ENCODE measurements at regions not wholly inside any gene's neighbourhood (a gene's known extent, or its start where the extent isn't known, plus 50 kb on each side); places are given as distances from the start of the nearest gene placed in this dataset.

- TF ChIP-seq CTCF (IDR thresholded peaks at IDR 0.05 in 8 of 11, conservative IDR thresholded peaks at IDR 0.05 in 3 of 11) (no peak), POLR2A (IDR thresholded peaks at IDR 0.05) (no peak)
Observed at GRCh38 chr18:46386788-46387187, 270.2 kb downstream of the LOXHD1 start.

Measured in spleen (tissue), 7 donors.